COR-L47 (cell line): ENCODE measurements at regions not wholly inside any gene's neighbourhood (a gene's known extent, or its start where the extent isn't known, plus 50 kb on each side); places are given as distances from the start of the nearest gene placed in this dataset.
"Not testable (repeated sequence)": the region's sequence is repeated elsewhere in the genome, so short reads cannot be mapped to it uniquely, and the experiment has no call there.

Experiments
- DNase-seq: peaks from one replicate; lab custom pipeline; 2025; lab: John Stamatoyannopoulos, UW

DNA sequence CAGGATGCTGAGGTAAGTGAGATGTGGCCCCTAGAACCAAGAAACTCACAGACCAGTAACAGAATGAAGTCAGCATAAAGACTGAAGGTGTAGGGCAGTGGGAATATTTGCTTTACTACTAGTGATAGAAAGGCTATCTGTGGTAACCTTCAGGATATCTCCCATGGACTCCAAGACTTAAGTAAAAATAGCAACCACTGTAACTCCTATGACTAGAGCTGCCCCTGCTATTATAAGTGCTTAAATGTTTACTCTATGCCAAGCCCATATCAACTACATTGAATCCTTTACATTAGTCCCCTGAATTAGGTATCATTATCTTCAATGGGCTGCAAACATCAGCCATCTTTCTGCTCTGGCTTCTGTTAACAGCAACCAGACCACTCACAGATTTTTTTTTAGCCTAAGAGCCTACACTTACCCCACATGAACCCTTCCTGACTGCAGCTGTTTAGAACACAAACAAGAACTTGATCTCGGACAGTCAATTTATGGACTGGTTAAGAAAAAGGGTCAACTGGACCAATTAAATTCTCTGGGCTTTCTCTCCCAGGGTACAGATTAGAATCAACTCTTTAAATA, 335.1 kb upstream of the API5 start:
- no peak for DNase-seq

DNA sequence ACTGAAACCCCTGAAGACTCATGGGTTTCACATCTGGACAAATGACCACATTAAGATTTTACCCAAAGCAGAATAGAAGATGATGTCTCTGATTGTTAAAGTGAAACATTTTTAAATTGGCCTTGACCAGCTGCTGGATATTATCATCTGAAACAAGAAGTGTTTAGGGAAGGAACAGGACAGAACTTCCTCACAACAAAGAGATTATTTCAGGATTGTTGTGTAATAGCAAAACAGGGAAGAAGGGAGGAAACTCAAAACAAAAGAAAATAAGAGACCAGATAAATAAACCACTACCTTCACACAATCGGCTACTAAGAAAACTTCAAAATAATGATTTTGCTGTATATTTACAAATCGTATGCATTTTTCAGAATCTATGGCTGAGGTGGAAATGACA, 319.2 kb upstream of the API5 start:
- no peak for DNase-seq

DNA sequence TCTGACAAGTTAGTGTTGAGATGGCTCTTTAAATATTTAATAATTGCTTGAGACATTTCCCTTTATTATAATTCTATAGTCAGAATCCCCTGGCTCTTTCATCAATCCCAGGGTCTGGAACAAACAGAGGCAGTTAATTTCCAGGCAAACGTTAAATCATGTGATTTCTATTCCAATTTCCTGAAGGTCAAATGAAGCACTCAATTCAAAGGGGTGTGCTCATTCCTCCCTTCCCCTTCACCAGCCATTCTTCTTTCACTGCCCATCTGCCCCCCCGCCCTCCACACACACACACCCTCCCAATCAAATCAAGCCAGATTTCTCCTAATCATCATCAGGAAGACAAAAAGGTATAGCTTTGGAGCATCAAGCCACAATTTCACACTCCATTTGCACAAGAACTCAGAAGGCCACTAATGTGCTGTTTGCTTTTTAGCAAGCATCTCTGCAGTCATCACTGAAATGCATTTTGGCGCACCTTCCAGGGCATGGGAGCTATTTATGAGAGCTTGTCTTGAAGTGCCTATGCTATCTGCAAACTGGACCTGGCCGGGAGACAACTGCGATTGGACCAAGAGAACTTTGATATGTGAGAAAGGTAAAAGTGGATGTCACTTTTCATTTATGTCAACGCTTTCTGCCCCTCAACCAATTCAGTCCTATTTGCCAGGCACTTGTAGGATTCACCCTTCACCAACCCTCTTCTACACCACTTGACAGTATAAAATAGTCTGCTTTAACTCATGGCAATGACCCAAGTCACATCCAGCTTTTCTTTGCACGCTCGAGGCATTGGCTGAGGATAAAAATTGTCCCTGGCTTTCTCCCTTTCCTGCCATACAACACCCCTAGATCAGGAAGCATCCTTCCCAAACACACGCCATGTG, 315.1 kb upstream of the API5 start:
- no peak for DNase-seq

DNA sequence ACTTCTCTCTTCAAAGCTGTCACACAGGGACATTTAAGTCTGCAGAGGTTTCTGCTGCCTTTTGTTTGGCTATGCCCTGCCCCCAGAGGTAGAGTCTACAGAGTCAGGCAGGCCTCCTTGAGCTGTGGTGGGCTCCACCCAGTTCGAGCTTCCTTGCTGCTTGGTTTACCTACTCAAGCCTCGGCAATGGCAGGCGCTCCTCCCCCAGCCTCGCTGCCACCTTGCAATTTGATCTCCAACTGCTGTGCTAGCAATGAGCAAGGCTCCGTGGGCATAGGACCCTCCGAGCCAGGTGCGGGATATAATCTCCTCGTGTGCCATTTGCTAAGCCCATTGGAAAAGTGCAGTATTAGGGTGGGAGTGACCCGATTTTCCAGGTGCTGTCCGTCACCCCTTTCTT, 306.9 kb upstream of the API5 start:
- DNase-seq: not testable (repeated sequence)

DNA sequence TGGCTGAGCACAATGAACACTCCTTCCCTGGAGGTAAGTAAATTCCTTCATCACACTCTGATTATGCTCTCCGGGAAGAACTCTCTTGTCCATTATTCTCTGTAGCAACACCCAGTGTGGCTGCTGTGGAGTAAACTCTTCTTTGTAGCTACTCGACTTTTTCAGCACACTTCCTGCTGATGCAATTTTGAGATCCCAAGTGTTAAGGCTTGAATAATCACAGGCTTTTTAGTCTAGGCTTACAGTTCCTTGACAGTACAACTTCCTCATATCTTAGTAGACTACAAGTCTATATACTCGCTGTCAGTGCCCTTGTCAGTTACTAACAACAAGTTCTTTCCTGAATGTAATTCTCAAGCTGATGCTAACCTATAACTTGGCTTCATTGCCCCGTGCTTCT, 301.8 kb upstream of the API5 start:
- DNase-seq: no peak

DNA sequence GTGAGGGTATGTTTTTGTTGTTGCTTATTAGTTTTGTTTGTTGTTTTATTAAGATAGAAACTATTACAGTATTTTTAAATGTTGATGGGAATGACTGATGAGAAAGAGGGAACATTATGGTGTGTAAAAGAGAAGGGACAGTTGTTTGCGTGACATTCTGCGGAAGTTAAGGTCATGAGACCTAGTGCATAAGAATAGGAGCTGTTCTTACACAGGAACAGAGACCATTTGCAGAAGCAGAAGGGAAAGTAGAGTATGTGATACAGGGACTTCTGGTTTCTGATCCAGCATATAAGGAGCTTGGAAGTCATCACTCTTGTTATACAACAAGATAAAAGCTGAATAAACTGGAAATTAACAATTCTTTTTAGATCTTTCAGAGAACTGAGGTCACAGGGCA, 299.2 kb upstream of the API5 start:
- DNase-seq: no peak

DNA sequence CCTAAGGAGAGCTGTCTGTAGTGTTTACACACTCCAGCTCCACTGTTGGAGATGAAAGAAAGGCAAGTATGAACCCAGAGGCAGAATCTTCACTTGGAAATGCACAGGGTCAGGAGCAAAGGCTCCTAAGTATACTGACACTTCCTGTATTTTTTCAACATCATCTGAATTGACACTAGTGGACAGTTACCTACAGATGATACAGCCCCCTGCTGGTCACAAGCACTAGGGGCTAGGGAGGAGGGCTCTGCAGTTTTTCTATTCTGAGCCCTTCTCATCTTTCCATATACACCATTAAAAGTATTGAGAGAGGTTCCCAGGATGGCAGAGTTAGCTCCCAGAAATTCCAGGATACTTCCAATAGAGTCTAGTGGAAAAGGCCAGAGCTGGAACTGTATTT, 290.3 kb upstream of the API5 start:
- DNase-seq: no peak

DNA sequence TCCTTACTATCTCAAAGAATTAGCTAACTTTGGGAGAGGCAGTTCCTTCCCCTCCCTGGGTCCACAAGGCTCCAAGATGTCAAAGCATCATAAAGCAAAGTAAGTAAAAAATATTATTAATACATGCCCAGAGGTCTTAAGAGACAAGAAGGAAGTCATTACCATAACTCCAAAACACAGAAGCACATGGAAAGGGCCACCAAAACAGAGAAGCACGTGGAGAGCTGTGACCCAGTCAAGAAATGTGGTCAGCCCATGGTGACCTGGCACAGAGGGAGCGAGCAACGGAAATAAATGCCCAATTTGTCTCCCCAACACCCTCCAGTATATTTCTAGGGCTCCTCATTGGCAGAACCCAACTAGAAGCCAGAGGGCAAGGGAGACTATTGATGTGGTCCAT, 277.5 kb upstream of the API5 start:
- no peak for DNase-seq

DNA sequence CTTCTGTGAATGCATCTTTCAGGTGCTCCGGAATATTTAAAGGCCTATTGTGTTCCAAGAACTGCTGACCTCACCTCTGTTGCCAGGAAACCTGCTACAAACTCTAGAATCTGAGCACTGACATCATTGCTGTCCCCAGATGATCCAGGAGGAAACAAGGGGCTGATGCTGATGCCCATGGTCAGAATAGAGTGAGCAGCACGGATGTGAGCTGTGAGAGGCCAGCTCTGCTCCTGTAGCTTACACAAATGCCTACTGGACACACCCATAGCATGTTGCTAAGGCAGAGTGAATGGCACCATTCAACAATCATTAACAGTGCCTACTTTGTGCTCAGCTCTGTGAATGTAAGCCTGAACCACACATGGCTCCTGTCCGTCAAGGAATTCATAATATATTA, 276.7 kb upstream of the API5 start:
- no peak for DNase-seq

DNA sequence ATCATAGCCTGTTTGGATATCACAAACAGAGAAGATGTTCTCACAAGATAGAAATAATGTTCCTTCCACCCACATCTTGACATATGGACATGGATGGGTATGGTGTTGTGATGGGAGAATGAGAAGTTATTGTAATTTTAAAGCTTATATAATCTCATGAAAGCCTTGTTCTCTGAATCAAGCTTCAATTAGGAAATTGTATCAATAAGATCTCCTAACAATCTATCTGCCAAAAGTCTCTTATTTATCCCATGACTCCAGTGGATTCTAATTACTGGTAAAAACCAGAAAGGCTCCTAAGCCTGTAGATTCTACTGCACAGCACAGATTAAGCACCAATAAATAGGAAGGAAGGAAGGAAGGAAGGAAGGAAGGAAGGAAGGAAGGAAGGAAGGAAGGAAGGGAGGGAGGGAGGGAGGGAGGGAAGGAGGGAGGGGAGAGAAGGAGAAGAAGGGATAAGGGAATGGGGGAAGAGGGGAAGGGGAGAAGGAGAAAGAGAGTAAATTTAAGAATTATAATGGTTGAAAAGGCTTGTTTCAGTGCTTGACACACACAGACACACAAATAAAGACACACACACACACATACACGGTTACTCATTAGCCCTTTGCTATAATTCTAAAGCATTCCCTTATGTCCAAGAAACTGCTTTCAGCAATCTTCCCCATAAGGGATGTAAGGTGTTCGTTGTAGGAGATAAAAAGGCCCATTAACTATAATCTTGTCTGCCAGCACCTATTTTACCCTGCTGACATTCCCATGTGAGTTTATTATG, 258.0 kb upstream of the API5 start:
- no peak for DNase-seq

DNA sequence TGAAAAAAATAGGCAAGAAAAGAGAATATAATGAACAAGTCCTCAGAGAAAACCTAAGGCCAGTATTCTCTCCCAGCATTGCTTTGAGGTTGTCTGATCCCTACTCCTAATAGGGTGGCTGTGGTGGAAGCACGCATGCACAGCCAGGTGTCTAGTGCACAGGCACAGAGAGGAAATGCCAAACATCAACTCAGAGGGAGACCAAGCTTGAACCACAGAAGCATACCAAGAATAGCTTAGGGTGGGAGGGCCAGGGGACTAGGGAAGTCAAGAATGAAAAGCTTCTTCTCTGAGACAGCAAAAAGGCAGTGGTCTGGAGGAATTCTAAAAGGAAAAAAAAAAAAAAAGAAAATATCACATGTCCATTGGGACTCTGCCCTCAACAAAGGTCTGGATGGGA, 244.1 kb upstream of the API5 start:
- no peak for DNase-seq

DNA sequence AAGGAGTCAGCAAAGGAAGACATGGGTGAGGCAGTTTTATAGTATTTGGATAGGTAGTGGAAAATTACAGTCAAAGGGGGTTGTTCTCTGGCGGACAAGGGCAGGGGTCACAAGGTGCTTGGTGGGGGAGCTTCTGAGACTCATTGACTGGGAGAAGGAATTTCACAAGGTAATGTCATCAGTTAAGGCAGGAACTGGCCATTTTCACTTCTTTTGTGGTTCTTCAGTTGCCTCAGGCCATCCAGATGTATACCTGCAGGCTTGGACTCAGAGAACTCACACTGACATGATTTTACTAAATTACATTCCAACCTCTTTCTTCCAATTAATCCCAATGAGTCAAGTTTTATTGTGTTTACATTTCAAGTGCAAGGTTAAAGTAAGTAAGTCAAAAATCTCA, 240.5 kb upstream of the API5 start:
- DNase-seq: no peak

DNA sequence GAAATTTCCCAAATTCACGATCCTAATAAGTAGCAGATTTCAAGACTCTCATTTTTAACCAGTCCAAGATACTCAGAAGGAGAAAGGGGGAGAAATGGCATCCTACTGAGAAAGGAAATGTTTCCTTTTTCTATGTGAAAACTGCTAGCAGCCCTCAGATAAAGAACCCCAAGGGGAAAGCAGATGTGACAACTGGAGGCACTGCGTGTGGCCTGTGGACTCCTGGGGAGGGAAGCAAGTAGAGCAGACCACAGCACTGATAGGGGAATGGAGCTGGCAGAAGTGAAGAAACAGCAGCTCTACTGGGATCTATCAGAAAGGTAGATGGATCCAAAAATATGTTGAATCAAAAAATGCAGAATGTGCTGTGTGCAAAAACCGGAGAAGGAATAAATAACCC, 239.7 kb upstream of the API5 start:
- no peak for DNase-seq

DNA sequence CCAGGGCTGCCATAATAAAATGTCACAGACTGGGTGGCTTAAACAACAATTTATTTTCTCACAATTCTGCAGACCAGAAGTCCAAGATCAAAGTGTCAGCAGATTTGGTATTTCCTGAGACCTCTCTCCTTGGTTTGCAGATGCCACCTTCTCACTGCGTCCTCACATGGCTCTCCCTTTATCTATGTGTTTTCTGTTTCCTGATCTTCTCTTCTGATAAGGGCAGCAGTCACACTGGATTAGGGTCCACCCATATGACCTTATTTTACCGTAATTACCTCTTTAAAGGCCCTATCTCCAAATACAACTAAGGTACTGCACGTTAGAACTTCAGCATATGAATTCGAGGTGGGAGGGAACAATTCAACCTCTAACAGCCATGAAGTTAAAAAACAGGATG, 238.9 kb upstream of the API5 start:
- no peak for DNase-seq

DNA sequence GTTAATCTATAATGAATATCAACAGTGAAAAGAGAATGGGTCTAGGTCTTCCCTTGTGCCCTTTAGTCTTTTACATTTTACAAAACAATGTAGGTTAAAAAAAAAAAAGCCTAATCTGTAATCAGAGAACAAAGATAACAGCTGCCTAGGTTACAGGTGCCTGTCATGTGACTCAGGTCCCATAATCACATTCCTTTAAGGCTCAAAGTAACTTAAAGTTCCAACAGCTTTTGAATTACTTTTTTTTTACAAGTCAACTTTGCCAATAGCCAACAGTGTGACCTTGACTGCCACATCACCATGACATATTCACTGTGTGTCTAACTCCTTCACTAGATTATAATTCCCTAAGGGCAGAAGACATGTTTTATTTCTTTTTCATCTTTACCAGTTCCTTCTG, 237.0 kb upstream of the API5 start:
- no peak for DNase-seq

DNA sequence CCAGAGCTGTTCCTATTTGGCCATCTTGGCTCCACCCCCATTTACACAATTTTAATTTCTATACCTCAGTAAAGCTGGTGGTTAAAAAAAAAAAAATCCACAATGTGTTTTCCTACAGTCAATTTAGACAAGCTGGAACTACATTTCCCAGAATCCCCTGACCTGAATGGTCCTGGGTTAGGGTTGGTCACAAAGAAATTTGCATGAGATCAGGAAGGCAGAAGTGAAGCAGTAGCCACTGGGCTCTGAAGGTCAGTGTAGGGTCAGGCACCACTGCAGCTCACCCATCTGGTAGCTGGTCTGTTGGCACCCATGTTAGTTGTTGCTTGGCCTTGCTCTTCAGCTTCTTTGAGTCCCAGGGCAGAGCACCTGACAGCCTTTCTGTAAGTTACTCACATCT, 210.7 kb upstream of the API5 start:
- DNase-seq: no peak

DNA sequence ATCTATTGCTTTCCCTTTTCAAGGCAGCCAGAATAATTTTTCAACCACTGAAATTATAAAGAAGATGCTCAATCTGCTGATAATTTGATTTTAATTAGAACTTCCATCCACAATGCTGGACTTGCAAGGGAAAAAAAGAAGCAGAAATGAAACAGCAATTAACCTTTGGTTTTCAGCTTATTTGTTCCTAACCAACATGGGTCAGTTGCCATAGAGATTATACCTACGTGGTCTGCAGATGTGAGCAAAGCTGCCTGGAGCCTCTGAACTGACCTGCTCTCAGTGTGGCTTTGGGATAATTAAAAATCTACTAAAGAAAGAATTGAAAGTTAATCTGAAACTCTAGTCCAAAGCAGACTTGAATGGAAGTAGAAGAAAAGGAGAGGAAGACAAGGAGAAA, 195.7 kb upstream of the API5 start:
- no peak for DNase-seq

DNA sequence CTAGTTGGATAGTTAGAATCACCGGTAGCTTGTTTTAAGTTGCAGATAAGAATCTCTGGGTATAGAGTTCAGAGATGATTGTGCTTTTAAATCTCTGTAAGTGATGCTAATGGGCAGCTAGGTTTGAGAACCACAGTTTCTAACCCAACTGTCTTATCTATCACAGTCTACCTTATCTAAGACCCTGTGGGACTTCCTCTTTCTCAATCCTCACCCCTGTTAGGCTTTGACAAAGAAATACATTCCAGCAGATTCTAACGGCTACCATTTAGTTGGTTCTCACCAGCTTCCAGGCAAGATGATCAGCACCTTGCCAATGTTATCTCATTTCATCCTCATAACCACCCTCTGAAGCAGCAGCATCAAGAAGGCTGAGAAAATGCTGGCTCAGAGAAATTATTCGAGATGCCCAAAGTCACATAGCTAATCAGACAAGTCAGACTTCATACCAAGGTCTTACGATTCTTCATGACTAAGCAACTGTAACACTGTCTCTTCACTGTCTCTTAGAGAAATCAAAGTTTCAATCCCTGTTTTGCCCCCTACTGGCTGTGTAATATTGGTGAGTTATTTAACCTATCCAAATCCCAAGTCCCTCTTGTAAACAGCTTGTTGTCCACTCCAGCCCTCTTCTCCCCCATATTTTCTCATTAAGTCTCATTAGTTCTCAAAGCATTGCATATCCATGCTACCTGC, 192.4 kb upstream of the API5 start:
- DNase-seq: no peak

DNA sequence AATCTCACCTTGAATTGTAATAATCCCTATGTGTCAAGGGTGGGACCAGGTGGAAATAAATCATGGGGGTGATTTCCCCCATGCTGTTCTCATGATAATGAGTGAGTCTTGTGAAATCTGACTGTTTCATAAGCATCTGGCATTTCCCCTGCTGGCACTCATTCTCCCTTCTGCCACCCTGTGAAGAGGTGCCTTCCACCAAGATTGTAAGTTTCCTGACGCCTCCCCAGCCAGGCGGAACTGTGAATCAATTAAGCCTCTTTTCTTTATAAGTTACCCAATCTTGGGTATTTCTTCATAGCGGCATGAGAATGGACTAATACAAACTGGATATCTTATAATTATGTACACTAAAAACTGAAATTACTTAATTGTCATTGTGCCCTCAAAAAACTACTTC, 189.2 kb upstream of the API5 start:
- no peak for DNase-seq

DNA sequence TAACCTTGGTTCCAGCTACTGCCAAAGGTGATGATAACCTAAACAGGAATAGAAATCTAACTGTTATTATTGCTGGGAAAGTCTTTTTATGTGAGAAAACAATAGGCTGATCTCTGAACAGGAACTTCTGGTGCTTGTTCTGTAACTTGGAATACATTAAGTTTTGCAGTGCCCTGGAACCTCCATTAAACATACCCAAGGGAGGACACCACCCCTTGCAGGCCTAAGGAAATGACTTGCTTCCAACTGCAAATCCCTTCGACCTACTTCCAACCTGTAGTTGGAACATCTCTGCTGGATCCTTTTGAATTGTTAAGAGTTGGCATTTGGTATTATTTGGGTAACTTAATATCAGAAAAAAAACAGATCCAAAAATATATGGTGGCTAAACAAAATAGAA, 188.4 kb upstream of the API5 start:
- DNase-seq: no peak

DNA sequence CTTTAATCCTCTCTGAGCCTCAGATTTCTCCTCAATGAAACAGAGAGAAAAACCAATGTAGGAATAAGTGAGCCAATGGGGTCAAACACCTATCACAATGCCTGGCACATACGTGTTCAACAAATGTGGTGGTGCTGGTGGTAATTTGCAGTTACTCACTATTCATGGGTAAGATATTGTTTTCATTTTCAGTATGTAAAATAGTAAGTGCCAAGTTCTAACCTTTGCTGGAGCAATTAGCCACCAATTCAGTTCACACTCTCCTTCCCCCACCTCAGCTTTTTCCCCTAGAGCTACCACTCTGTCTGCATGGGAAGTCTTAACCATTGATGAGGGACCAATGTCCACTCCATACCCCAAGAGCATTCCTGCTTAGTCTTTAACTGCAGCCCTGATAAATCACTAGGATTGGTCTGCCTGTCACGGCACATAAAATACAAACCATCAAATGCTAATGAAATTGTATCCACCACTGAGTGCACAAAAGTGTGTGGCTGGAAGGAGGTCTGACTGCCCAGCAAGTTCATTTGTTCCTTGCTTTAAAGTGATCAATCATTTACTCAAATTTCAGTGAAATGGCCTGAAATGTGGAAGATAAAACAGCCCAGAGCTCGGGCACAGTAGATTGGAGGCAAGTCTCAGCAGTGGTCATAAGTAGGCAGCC, 187.4 kb upstream of the API5 start:
- no peak for DNase-seq

DNA sequence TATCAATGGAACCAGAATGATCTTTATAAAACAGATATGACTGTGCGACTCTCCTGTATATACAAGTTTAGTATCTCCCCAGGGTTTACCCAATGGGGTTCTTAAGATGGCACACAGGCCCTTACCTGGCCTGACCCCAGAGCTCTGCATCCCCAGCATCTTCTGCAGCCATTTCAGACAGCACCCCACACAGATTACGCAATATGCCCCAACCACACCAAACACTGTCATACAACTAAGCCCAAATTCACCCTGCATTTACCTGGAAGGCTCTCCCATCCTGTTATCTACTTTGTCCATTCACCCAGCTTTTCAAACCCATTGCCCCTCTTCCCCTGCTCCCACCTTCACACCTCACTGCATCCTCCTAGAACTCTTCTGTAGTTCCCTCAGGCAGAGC, 182.5 kb upstream of the API5 start:
- no peak for DNase-seq
